AG10803 (cell line): ENCODE measurements at regions not wholly inside any gene's neighbourhood (a gene's known extent, or its start where the extent isn't known, plus 50 kb on each side); places are given as distances from the start of the nearest gene placed in this dataset.

Experiments
- DNase-seq: peaks from one replicate; pipeline ENCODE4 v3.0.0; 2010; ENCODE audit warnings: low read depth
- H3K4me3 ChIP-seq: 2 replicates; pipeline ENCODE4 v1.5.1; 2011; ENCODE audit warnings: mild to moderate bottlenecking, low read length, control low read depth
- CTCF ChIP-seq: conservative IDR thresholded peaks from 2 replicates; pipeline ENCODE4 v1.5.1; 2011; ENCODE audit warnings: mild to moderate bottlenecking, low read length, control low read depth, inconsistent platforms

DNA sequence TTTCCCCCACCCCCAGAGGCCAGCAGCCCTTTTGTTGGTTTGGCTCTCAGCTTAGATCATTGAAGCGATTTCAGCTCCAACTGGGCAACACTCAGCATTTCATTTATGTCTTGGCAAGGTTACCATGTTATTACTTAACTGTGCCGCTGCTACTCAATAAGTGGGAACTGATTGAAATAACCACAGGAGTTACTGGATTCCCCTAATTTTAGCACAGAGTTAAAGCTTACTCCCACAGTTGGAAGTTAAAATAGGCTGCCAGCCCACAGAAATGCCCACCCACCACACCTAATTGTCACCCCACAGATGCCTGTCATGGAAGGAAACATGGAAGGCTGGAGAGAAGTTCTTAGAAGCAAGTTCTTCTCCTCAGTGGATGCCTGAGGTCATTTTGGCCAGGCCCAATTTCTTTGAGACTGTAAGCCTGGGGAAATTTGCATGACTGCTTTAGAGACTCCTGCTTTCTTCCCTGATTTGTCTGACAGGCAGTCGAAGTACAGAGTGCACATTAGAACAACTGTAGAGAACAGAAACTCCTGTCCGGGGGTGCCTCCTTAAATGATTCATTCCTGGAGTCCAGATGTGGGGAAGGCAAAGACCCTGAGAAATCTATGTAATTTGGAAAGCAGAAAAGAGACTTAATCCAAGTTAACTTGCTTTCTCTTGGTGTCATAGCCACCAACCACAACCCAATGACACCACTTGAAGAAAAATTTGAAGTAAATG, 370.0 kb downstream of the ZSWIM6 start:
- no peak overlapping the region for H3K4me3 ChIP-seq
- peak; percentile 14 for DNase-seq
- TF ChIP-seq CTCF = no peak

- no peak overlapping the region for H3K4me3 ChIP-seq
- TF ChIP-seq CTCF = no peak
These were observed 370.7 kb downstream of the ZSWIM6 start for GRCh38 chr5:61702784-61703183.

GRCh38 chr5:61704289-61704688, 372.2 kb downstream of the ZSWIM6 start:
- no peak for DNase-seq
- no peak for TF ChIP-seq CTCF
- no peak overlapping the region for H3K4me3 ChIP-seq

More at GRCh38 chr5:61702784-61703183, 370.7 kb downstream of the ZSWIM6 start:
- DNase-seq = no peak

GRCh38 chr5:61706751-61707150, 374.7 kb downstream of the ZSWIM6 start:
- no peak overlapping the region for H3K4me3 ChIP-seq
- TF ChIP-seq CTCF = no peak
- no peak for DNase-seq

DNA sequence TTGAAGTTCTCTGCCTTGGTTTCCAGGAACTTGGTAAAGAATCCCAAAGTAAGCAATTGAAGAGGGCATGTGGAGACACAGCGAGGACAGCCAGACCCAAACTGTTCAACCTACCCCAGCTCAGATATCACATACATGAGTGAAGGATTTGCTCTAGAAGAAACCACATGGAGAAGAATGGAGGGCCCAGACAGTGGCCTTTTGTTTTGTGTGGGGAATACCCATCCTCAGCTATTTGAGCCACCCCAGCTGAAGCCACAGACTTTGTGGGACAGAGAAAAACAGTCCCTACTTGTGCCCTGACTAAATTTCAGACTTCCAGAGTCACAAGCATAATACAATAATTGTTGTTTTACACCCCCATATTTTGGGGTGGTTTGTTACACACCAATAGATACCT, 387.1 kb downstream of the ZSWIM6 start:
- no peak for DNase-seq
- no peak overlapping the region for H3K4me3 ChIP-seq
- TF ChIP-seq CTCF = no peak

- no peak overlapping the region for H3K4me3 ChIP-seq
- DNase-seq = no peak
- TF ChIP-seq CTCF = no peak
These were observed 388.8 kb downstream of the ZSWIM6 start for GRCh38 chr5:61720829-61721228.

DNA sequence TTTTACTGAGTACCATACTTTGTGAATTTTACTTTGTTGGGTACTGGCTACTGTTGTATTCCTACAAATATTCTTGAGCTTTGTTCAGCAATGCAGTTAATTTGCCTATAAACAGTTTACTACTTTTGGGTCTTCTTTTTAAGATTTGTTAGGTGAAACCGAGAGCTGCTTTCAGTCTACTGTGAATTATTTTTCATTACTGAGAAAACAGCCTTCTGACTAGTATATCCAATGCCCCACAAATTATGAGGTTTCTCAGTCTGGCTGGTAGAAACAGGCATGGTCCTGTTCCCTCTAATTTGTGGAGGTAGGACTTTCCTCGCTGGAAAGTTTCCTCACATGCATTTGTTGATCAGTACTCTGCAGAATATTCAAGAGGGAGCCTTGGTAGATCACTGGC, 392.0 kb downstream of the ZSWIM6 start:
- no peak for TF ChIP-seq CTCF
- H3K4me3 ChIP-seq = no peak overlapping the region
- no peak for DNase-seq
